ENCODE measurements at regions not wholly inside any gene's neighbourhood (a gene's known extent, or its start where the extent isn't known, plus 50 kb on each side); places are given as distances from the start of the nearest gene placed in this dataset.
"Not testable (repeated sequence)": the region's sequence is repeated elsewhere in the genome, so short reads cannot be mapped to it uniquely, and the experiment has no call there.

DNA sequence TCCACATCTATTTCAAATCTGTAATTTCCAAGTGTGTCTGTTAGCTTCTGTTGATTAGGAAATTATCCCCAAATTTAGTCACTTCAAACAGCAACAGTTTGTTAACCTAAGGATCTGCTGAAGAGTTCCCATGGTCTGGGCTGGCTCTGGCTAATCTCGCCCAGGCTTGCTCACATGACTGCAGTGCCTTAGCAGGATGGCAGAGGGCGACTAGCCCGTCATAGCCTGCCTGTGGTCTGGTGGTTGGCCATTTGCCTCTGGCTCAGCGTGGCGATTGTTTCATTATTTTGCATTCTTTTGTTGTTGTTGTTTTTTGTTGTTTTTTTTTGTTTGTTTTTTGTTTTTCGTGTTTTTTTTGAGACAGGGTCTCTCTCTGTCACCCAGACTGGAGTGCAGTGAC is 264.0 kb downstream of the TRIML1 start:
- H3K27me3 ChIP-seq, result no peaks in the 10 kb centered on the region
- 91 to 95% methylated on average over 6 of the region's 6 CpGs for WGBS, 2 donors
- peaks cover 0 to 5% (median 0%) of the 10 kb centered on the region in 4 donors for H3K9me3 ChIP-seq
- no peak overlapping the region for H3K4me3 ChIP-seq
- no peak for DNase-seq (ENCODE audit: low spot score in 2 of 2)
- no peaks in the 10 kb centered on the region for H3K4me1 ChIP-seq
- no peak overlapping the region for H3K27ac ChIP-seq
- no peaks in the 10 kb centered on the region for H3K36me3 ChIP-seq
- no peak for TF ChIP-seq POLR2A (IDR thresholded peaks at IDR 0.05)
- no peak for TF ChIP-seq EP300 (IDR thresholded peaks at IDR 0.05)
- TF ChIP-seq, protein P1, sequence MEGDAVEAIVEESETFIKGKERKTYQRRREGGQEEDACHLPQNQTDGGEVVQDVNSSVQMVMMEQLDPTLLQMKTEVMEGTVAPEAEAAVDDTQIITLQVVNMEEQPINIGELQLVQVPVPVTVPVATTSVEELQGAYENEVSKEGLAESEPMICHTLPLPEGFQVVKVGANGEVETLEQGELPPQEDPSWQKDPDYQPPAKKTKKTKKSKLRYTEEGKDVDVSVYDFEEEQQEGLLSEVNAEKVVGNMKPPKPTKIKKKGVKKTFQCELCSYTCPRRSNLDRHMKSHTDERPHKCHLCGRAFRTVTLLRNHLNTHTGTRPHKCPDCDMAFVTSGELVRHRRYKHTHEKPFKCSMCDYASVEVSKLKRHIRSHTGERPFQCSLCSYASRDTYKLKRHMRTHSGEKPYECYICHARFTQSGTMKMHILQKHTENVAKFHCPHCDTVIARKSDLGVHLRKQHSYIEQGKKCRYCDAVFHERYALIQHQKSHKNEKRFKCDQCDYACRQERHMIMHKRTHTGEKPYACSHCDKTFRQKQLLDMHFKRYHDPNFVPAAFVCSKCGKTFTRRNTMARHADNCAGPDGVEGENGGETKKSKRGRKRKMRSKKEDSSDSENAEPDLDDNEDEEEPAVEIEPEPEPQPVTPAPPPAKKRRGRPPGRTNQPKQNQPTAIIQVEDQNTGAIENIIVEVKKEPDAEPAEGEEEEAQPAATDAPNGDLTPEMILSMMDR (IDR thresholded peaks at IDR 0.05), result no peak

- 85 to 93% methylated on average over 14 of the region's 14 CpGs for WGBS, 2 donors
Measured at GRCh38 chr4:188405071-188405835, 266.0 kb downstream of the TRIML1 start.

DNA sequence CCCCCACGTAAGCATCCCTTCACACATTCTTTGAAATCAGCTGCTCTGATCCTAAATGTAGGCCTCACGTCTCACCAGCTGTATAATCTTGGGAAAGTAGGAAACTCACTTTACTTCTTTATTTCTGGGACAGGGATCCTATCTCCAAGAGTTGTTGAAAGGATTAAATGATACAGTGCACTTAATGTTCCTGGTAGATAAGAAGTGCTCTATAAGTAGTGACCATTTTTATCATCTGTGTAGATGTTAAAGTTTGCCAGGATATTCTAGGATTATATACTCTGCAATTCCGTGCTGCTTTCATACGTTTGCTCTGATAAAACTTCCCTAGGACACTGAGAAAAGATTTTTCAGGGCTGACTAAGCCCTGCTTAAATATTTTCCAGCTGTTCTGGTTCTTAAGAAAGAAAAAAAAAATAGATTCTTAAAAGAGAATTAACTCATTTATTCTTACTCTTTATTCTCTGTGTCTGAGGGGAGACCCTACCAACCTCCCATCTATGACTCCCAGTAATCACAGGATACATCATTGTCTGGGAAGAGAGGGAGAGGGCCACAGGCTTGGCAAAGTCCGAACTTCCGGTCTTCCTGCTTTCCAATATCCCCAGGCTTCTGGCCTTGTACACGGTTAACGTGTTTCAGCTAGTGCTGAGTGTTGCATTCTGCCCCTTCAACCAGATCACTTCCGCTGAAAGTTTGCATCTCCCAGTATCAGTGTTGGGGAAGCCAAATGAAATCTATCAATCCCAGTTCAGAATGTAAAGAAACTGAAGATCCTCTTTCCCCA is 269.2 kb downstream of the TRIML1 start:
- no peak overlapping the region for H3K27ac ChIP-seq
- no peak for DNase-seq (ENCODE audit: low spot score in 2 of 2)
- peaks cover 0 to 12% (median 0%) of the 10 kb centered on the region in 4 donors for H3K9me3 ChIP-seq
- no peak overlapping the region for H3K4me3 ChIP-seq
- H3K36me3 ChIP-seq, result no peaks in the 10 kb centered on the region
- no peaks in the 10 kb centered on the region for H3K27me3 ChIP-seq
- TF ChIP-seq EP300 (IDR thresholded peaks at IDR 0.05), result no peak
- TF ChIP-seq, protein P1 (IDR thresholded peaks at IDR 0.05), result no peak
- TF ChIP-seq POLR2A (IDR thresholded peaks at IDR 0.05), result no peak
- no peaks in the 10 kb centered on the region for H3K4me1 ChIP-seq
- 64 to 69% methylated on average over 9 of the region's 9 CpGs for WGBS, 2 donors

More at GRCh38 chr4:188405071-188405835, 266.0 kb downstream of the TRIML1 start:
- H3K4me3 ChIP-seq; DNase-seq (ENCODE audit: low spot score in 2 of 2); H3K4me1 ChIP-seq; H3K27me3 ChIP-seq; H3K9me3 ChIP-seq; H3K27ac ChIP-seq; H3K36me3 ChIP-seq: not testable (repeated sequence)

- TF ChIP-seq, protein P1 (IDR thresholded peaks at IDR 0.05), result no peak
- TF ChIP-seq EP300 (IDR thresholded peaks at IDR 0.05), result no peak
- TF ChIP-seq POLR2A (IDR thresholded peaks at IDR 0.05), result no peak
- Histone ChIP-seq H3K9me3 (peaks cover 0 to 11% (median 0%) of the 10 kb centered on the region in 4 donors), H3K4me3 (no peak overlapping the region), H3K36me3 (no peaks in the 10 kb centered on the region), H3K4me1 (no peaks in the 10 kb centered on the region), H3K27ac (no peak overlapping the region), H3K27me3 (no peaks in the 10 kb centered on the region)
- WGBS, 2 donors, result 85 to 91% methylated on average over 6 of the region's 6 CpGs
- no peak for DNase-seq (ENCODE audit: low spot score in 2 of 2)
Measured at GRCh38 chr4:188409851-188410250, 270.6 kb downstream of the TRIML1 start.

DNA sequence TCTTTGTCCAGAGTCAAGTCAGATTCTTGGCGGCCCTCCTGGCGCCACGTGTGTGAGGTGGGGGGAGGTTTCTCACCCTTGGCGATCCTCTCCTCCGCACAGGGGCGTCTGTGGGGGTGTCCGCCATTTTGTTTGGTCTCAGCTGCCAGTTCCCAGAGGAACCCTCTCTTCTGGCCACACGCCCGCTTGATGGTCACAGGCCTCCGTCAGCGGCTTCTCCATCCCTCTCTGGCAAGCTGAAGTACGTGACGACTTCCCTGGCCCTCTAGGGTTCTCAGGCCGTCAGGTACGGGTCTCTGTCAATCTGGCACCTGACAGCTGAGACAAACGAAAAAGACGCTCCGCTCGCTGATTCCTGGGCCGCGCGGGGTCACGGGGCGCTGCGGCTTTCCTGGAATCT is 272.6 kb downstream of the TRIML1 start:
- Histone ChIP-seq H3K4me1 (no peaks in the 10 kb centered on the region), H3K4me3 (no peak overlapping the region), H3K27ac (no peak overlapping the region), H3K9me3 (peaks cover 0 to 11% (median 0%) of the 10 kb centered on the region in 4 donors), H3K27me3 (no peaks in the 10 kb centered on the region), H3K36me3 (no peaks in the 10 kb centered on the region)
- WGBS, 2 donors, result 92 to 96% methylated on average over 25 of the region's 25 CpGs
- TF ChIP-seq, protein P1 (IDR thresholded peaks at IDR 0.05), result no peak
- TF ChIP-seq EP300 (IDR thresholded peaks at IDR 0.05) (no peak), POLR2A (IDR thresholded peaks at IDR 0.05) (no peak)
- no peak for DNase-seq (ENCODE audit: low spot score in 2 of 2)
